ENCODE measurements at regions not wholly inside any gene's neighbourhood (a gene's known extent, or its start where the extent isn't known, plus 50 kb on each side); places are given as distances from the start of the nearest gene placed in this dataset.

DNA sequence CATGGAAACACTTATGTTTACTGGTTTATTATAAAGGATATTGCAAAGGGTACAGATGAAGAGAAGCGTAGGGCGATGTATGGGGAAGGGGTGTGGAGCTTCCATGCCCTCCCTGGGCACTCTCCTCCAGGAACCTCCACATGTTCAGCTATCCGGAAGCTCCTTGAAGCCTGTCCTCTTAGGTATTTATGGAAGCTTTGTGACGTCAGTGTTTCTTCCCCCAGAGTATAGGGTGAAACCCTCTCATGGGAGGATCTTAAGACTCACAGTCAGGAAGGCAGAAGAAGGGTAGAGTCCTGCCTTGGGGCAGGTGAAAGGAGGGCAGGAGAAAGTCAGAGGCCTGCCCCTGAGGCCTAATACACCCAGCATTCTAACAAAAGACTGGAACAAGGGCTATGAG is 61.3 kb upstream of the CREB1 start:
- TF ChIP-seq, protein P1, sequence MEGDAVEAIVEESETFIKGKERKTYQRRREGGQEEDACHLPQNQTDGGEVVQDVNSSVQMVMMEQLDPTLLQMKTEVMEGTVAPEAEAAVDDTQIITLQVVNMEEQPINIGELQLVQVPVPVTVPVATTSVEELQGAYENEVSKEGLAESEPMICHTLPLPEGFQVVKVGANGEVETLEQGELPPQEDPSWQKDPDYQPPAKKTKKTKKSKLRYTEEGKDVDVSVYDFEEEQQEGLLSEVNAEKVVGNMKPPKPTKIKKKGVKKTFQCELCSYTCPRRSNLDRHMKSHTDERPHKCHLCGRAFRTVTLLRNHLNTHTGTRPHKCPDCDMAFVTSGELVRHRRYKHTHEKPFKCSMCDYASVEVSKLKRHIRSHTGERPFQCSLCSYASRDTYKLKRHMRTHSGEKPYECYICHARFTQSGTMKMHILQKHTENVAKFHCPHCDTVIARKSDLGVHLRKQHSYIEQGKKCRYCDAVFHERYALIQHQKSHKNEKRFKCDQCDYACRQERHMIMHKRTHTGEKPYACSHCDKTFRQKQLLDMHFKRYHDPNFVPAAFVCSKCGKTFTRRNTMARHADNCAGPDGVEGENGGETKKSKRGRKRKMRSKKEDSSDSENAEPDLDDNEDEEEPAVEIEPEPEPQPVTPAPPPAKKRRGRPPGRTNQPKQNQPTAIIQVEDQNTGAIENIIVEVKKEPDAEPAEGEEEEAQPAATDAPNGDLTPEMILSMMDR (IDR thresholded peaks at IDR 0.05), result no peak
- TF ChIP-seq POLR2A (IDR thresholded peaks at IDR 0.05), result no peak
